HG03520 (cell line): ENCODE measurements at regions not wholly inside any gene's neighbourhood (a gene's known extent, or its start where the extent isn't known, plus 50 kb on each side); places are given as distances from the start of the nearest gene placed in this dataset.
"Not testable (repeated sequence)": the region's sequence is repeated elsewhere in the genome, so short reads cannot be mapped to it uniquely, and the experiment has no call there.

ENCODE experiments used
- ATAC-seq: cut with Tn5 transposase; IDR thresholded peaks from one replicate; pipeline ENCODE4 v1.9.1; 2021; ENCODE audit warnings: mild to moderate bottlenecking, moderate library complexity; ENCODE audit not compliant: unreplicated experiment

DNA sequence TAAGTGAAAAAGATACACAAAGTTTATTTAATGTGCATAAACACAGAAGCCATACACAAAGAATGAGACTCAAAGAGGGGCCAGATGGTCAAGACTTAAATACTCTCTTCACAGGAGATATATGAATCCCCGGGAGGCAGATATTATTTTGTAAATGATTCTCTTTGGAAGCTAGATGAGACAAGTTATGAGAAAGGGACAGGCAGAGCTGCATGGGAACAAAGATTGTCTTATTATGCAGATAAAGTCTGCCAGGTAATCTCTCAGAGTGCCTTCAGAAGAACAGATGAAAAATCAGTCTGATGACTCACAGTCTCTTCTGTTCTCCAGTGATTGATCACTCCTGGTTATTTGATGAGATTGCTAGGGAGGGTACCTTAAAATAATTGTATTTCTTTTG lies 89.0 kb downstream of the NAF1 start:
- no peak for ATAC-seq

DNA sequence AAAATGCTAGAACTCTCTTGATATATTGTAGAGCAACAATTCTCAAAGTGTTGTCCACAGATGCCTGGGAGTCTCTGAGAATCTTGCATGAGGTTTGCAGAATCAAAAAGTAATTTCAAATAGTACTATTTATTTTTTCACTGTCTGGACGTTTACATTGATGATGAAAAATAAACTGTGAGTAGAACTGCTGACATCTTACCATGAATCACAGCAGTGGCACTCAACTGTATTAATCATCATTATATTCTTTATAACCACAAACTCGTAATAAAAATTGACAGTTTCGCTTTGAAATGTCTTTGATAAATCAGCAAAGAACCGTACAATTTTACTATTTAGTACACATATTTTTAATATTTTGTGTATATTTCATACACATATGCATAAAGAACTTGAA lies 94.5 kb downstream of the NAF1 start:
- ATAC-seq: no peak

GRCh38 chr4:163071308-163071707 lies 95.4 kb downstream of the NAF1 start:
- ATAC-seq: no peak

GRCh38 chr4:163070023-163070422 lies 96.7 kb downstream of the NAF1 start:
- no peak for ATAC-seq

DNA sequence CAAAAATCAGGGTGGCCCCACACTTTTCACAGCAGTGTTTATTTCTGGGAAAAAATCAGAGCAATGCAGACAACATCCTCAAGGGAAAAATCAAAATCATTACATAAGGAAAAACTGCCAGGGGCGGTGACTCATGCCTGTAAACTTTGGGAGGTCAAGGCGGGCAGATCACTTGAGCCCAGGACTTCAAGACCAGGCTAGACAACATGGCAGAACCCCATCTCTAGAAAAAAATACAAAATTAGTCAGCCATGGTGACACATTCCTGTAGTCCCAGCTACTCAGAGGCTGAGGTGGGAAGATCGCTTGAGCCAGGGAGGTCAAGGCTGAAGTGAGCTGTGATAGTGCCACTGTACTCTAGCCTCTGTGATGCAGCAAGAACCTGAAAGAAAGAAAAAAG lies 102.8 kb downstream of the NAF1 start:
- no peak for ATAC-seq

DNA sequence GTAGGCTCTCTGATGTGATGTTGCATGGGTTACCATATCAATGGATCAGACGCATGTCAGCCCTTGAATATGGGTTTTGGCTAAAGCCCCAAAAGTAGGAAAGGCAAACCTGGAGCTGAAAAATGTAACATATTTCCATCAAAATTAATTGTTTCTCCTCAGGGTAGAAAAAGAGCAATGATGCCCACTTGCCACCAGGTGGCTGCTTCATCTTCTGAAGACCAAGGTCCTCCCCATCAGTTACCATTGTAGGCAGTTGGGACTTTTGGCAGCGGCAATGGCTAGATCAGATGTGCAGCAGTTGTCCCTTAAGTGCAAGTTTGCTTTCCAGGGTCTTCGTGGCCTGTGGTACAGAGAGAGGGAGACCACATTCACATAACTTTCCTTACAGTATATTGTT lies 118.2 kb downstream of the NAF1 start:
- peak; percentile 86 for ATAC-seq

- ATAC-seq: no peak
These were observed 124.4 kb downstream of the NAF1 start for GRCh38 chr4:163042306-163042705.

- no peak for ATAC-seq
These were observed 149.6 kb downstream of the NAF1 start for GRCh38 chr4:163017135-163017534.

GRCh38 chr4:163012816-163013215 lies 153.9 kb downstream of the NAF1 start:
- no peak for ATAC-seq

GRCh38 chr4:163003979-163004378 lies 162.7 kb downstream of the NAF1 start:
- no peak for ATAC-seq

DNA sequence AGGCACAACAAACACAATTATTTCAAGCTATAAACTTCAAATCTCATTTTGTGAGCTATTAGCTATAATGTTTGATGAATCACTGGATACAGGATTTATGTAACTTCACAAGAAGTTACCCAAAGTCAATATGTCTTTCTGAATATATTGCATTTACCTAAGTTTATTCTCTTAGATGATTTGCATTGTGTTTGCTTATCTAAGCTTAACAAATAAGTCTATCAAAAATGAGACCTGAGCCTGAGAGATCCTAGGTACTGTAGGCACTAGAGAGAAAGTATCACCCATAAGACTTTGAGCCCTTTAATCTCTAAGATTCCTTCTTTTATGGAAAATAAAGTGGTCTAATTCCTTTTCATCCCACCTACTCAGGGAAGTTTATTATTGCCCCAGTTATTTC lies 178.2 kb downstream of the NAF1 start:
- no peak for ATAC-seq

GRCh38 chr4:162985131-162985530 lies 181.6 kb downstream of the NAF1 start:
- ATAC-seq: no peak

- ATAC-seq: no peak
These were observed 182.1 kb downstream of the NAF1 start for GRCh38 chr4:162984621-162985020.

DNA sequence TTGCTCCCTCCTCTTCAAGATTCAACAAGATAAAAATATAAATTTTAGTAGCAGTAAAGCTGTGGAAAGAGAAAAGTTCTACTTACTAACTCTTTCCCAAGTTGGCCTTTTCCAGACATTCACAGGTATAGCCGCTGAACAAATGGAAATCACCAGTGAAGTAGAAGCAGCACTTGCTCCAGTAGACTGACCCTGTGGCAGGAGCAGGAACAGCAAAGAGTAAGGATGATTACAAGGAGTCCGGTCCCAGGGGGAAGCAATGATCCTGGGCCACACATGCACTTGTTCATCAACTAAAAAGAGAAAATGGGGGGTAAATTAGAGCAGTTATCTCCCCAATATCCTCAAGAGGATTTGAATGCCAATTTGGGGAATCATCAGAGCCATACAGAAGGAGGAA lies 184.9 kb downstream of the NAF1 start:
- ATAC-seq: no peak

GRCh38 chr4:162978398-162978797 lies 188.3 kb downstream of the NAF1 start:
- ATAC-seq: no peak

DNA sequence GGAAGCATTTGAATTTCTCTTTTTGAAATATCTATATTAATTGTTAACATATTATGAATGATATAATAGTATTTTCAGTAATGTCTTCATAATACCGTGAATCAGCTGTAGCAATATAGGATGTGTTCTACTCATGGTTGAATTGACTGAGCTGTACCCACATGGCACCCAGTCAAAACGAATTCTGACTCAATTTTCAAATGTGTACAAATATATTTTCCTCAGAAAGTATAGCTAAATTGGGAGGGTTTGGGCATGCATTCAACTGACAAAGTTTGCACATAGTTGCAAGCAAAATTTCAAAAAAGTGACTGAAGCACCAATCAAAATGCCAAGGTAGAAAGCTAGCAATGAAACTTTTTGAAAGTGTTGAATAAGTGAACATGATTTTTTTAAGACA lies 188.9 kb downstream of the NAF1 start:
- no peak for ATAC-seq

- ATAC-seq: no peak
These were observed 193.9 kb downstream of the NAF1 start for GRCh38 chr4:162972661-162973330.

- no peak for ATAC-seq
These were observed 197.5 kb downstream of the NAF1 start for GRCh38 chr4:162969194-162969593.

DNA sequence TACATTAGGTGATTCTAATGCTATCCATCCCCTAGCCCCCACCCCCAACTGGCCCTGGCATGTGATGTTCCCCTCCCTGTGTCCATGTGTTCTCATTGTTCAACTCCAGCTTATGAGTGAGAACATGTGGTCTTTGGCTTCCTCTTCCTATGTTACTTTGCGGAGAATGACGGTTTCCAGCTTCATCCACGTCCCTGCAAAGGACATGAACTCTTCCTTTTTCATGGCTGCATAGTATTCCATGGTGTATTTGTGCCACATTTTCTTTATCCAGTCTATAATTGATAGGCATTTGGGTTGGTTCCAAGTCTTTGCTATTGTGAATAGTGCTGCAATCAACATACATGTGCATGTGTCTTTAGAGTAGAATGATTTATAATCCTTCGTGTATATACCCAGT lies 200.7 kb downstream of the NAF1 start:
- not testable (repeated sequence) for ATAC-seq

DNA sequence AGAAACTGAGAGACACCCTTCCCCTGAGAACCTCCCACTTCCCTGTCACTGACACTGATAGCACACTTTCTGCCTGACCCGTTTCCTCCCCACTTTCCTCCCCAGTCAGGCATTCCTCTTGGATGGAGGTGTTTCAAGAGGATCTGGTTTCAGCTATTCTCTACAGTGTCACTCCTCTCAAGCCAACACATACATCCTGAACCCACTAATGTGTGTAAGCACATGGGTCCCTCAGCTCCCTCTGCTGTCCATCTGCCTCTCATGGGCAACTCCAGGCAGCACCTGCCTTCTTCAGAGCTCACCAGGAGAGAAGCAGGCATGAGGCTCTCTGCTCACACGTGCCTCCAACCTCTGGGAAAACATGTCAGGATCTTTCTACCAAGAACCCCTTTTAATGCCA lies 207.6 kb downstream of the NAF1 start:
- no peak for ATAC-seq

DNA sequence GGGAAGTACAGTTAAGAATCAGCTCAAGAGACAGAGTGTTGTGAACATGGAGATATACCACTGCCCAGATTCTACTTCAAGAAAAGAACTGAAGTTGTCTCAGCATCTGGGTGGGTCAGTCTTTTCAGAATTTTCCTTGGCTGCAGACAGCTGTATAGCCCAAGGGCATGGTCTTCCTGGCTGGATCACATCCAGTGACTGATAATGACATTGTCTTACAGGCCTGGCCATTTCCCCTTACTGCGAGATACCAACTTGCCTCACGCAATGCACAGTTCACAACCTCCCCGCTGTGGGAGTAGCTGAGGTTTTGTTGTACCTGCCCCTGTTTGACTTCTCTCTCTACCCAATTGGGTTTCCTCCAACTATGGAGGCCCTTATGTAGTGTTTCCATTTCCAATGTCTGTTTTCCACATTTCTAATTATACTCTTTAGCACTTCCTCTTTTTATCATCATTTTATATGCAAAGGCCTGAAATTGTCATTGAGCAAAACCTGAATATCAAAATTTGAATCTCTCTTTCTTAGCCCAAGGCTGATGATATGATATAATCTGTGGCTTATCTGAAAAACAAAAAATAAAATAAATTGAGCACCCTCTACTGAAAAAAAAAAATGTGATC lies 209.1 kb downstream of the NAF1 start:
- no peak for ATAC-seq

DNA sequence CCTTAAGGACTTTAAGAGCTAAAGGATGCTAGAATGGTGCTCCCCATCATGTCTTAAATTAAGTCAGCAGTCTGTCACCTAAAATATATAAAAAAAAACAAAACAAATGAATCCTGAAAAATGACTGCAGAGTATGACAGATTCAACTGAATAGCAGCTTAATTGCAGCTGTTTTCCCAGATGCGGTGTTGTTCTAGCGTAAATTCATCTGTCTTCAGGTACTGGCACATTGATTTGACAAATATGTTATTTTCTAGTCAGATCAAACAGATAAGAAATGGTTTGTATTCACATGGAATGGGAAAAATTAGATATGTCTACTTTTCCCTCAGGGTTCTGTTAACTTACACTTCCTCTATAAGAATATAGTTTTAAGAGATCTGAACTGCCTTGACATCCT lies 211.7 kb downstream of the NAF1 start:
- ATAC-seq: no peak

GRCh38 chr4:162952232-162952631 lies 214.5 kb downstream of the NAF1 start:
- no peak for ATAC-seq
